ENCODE measurements at regions not wholly inside any gene's neighbourhood (a gene's known extent, or its start where the extent isn't known, plus 50 kb on each side); places are given as distances from the start of the nearest gene placed in this dataset.

DNA sequence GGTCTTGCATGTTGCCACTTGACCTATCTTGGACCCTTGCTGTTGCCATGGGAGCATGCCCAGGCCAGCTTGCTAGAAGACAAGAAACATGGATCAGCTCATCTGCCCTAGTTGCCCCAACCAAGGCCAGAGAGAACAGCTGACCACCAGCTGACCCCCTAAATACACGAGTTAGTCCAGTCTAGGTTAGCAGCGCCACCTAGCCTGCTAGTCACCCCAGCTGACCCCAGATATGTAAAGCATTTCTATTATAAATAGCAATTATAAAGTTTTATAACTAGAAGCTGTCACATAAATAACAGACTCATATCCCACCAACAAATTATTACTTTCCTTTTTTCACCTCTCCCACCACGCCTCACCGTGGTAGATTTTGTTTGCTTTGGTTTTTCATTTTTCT, 387.8 kb downstream of the RASEF start:
- POLR2A ChIA-PET, result no interaction called here
- Histone ChIP-seq H3K27me3 (ENCODE audit: control insufficient read depth in 2 of 2, insufficient read depth in 2 of 2, low read length in 2 of 2) (no peaks in the 10 kb centered on the region), H3K79me2 (ENCODE audit: control insufficient read depth, insufficient read depth, low read length) (no peaks in the 10 kb centered on the region), H4K20me1 (replicated peaks; ENCODE audit: control insufficient read depth, insufficient read depth, low read length) (no peaks in the 10 kb centered on the region), H3K9me3 (replicated peaks; ENCODE audit: control insufficient read depth, insufficient read depth, low read depth, low read length) (no peaks in the 10 kb centered on the region), H3K4me2 (ENCODE audit: insufficient read depth, low read length) (no peak overlapping the region), H3K27ac (ENCODE audit: extremely low read depth, low read depth, low read length) (no peak overlapping the region), H3K4me3 (no peak overlapping the region), H3K9me1 (ENCODE audit: control insufficient read depth, insufficient read depth, low read length) (no peaks in the 10 kb centered on the region), H3K4me1 (replicated peaks in 1 of 2; ENCODE audit: control insufficient read depth in 2 of 2, insufficient read depth in 2 of 2, low read length in 2 of 2) (no peaks in the 10 kb centered on the region), H2AFZ (ENCODE audit: low read depth, low read length) (no peak overlapping the region), H3K9ac (ENCODE audit: insufficient read depth in 1 of 2, low read depth in 2 of 2, low read length in 2 of 2) (no peak overlapping the region), H3K36me3 (ENCODE audit: control insufficient read depth, insufficient read depth, low read length) (no peaks in the 10 kb centered on the region)
- in situ Hi-C loops (cut with MboI), result no loop called here
- CTCF ChIA-PET (ENCODE audit: low intra/inter-chr PET ratio), result no interaction called here
- intact Hi-C loops (cut with micrococcal nuclease), result no loop called here
- DNase-seq (ENCODE audit: extremely low read depth in 1 of 4, low spot score in 3 of 4) (no peak), FAIRE-seq (no peak), ATAC-seq (no peak)
- 0% methylated on average over 4 of the region's 4 CpGs for WGBS (ENCODE audit: insufficient coverage, low coverage, missing lambda C conversion rate)
- BruUV-seq (replicated peaks), result no TSS peak
- TF ChIP-seq GMEB1 (CRISPR knock-in tag; IDR thresholded peaks at IDR 0.05), result no peak
- TF ChIP-seq, protein P1, sequence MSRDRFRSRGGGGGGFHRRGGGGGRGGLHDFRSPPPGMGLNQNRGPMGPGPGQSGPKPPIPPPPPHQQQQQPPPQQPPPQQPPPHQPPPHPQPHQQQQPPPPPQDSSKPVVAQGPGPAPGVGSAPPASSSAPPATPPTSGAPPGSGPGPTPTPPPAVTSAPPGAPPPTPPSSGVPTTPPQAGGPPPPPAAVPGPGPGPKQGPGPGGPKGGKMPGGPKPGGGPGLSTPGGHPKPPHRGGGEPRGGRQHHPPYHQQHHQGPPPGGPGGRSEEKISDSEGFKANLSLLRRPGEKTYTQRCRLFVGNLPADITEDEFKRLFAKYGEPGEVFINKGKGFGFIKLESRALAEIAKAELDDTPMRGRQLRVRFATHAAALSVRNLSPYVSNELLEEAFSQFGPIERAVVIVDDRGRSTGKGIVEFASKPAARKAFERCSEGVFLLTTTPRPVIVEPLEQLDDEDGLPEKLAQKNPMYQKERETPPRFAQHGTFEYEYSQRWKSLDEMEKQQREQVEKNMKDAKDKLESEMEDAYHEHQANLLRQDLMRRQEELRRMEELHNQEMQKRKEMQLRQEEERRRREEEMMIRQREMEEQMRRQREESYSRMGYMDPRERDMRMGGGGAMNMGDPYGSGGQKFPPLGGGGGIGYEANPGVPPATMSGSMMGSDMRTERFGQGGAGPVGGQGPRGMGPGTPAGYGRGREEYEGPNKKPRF (IDR thresholded peaks at IDR 0.05; ENCODE audit: low read depth, low read length), result no peak
- TF ChIP-seq TEAD1 (CRISPR knock-in tag; IDR thresholded peaks at IDR 0.05), result no peak
- no peak for TF ChIP-seq E2F1 (CRISPR knock-in tag; IDR thresholded peaks at IDR 0.05)
- no peak for TF ChIP-seq ZNF707 (CRISPR knock-in tag; conservative IDR thresholded peaks at IDR 0.05)
- no peak for TF ChIP-seq KHSRP (IDR thresholded peaks at IDR 0.05)
- TF ChIP-seq ATF7 (IDR thresholded peaks at IDR 0.05), result no peak
- TF ChIP-seq HNRNPK (IDR thresholded peaks at IDR 0.05; ENCODE audit: low read depth, low read length, poor library complexity, severe bottlenecking), result no peak
- TF ChIP-seq KDM4B (IDR thresholded peaks at IDR 0.05; ENCODE audit: borderline replicate concordance in 2 of 2, low read depth in 1 of 2), result no peak
- no peak for TF ChIP-seq PML (IDR thresholded peaks at IDR 0.05; ENCODE audit: low read length)
- TF ChIP-seq NFXL1 (CRISPR knock-in tag; IDR thresholded peaks at IDR 0.05), result no peak
- no peak for TF ChIP-seq ZNF644 (tag; IDR thresholded peaks at IDR 0.05; ENCODE audit: low read depth)
- TF ChIP-seq, protein P2, sequence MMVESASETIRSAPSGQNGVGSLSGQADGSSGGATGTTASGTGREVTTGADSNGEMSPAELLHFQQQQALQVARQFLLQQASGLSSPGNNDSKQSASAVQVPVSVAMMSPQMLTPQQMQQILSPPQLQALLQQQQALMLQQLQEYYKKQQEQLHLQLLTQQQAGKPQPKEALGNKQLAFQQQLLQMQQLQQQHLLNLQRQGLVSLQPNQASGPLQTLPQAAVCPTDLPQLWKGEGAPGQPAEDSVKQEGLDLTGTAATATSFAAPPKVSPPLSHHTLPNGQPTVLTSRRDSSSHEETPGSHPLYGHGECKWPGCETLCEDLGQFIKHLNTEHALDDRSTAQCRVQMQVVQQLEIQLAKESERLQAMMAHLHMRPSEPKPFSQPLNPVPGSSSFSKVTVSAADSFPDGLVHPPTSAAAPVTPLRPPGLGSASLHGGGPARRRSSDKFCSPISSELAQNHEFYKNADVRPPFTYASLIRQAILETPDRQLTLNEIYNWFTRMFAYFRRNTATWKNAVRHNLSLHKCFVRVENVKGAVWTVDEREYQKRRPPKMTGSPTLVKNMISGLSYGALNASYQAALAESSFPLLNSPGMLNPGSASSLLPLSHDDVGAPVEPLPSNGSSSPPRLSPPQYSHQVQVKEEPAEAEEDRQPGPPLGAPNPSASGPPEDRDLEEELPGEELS (CRISPR knock-in tag; IDR thresholded peaks at IDR 0.05; ENCODE audit: borderline replicate concordance), result no peak
- TF ChIP-seq NUFIP1 (IDR thresholded peaks at IDR 0.05; ENCODE audit: partially characterized antibody), result no peak
- no peak for TF ChIP-seq KDM1A (IDR thresholded peaks at IDR 0.05)
- TF ChIP-seq, protein P3, sequence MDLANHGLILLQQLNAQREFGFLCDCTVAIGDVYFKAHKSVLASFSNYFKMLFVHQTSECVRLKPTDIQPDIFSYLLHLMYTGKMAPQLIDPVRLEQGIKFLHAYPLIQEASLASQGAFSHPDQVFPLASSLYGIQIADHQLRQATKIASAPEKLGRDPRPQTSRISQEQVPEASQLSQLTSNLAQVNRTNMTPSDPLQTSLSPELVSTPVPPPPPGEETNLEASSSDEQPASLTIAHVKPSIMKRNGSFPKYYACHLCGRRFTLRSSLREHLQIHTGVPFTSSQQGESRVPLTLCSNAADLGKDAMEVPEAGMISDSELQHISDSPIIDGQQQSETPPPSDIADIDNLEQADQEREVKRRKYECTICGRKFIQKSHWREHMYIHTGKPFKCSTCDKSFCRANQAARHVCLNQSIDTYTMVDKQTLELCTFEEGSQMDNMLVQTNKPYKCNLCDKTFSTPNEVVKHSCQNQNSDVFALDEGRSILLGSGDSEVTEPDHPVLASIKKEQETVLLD (IDR thresholded peaks at IDR 0.05), result no peak

All from K562 (cell line).